Bronchial epithelial cell (primary cell): ENCODE measurements at regions not wholly inside any gene's neighbourhood (a gene's known extent, or its start where the extent isn't known, plus 50 kb on each side); places are given as distances from the start of the nearest gene placed in this dataset.

Source experiments
- DNase-seq: peaks from one replicate; pipeline ENCODE4 v3.0.0-alpha.2; 2010; ENCODE audit warnings: low read depth
- FAIRE-seq: peaks from 2 replicates; lab custom pipeline; 2011; peaks lifted over from hg19 to GRCh38; lab: Jason Lieb, UNC
- H3K27me3 ChIP-seq: 2 replicates; pipeline ENCODE4 v1.5.1; 2011; ENCODE audit warnings: low read length; ENCODE audit not compliant: control insufficient read depth, insufficient read depth
- H3K36me3 ChIP-seq: 2 replicates; pipeline ENCODE4 v1.5.1; 2011; ENCODE audit warnings: low read length; ENCODE audit not compliant: control insufficient read depth, insufficient read depth
- H3K4me3 ChIP-seq: 2 replicates; pipeline ENCODE4 v1.5.1; 2011; ENCODE audit warnings: mild to moderate bottlenecking, low read depth, low read length, control low read depth
- CTCF ChIP-seq: IDR thresholded peaks from 2 replicates; pipeline ENCODE4 v1.5.1; 2011; ENCODE audit warnings: mild to moderate bottlenecking, moderate library complexity, low read length, control low read depth, inconsistent platforms; ENCODE audit not compliant: insufficient read depth, severe bottlenecking

GRCh38 chr15:88727439-88727838, 75.8 kb upstream of the ACAN start:
- no peak for DNase-seq
- no peak for FAIRE-seq
- H3K27me3 ChIP-seq, result no peaks in the 10 kb centered on the region
- no peak for TF ChIP-seq CTCF
- H3K36me3 ChIP-seq, result no peaks in the 10 kb centered on the region
- H3K4me3 ChIP-seq, result no peak overlapping the region

- Histone ChIP-seq H3K4me3 (no peak overlapping the region), H3K27me3 (no peaks in the 10 kb centered on the region), H3K36me3 (no peaks in the 10 kb centered on the region)
- DNase-seq, result no peak
- TF ChIP-seq CTCF, result no peak
- no peak for FAIRE-seq
Observed at GRCh38 chr15:88729581-88729980, 73.7 kb upstream of the ACAN start.

GRCh38 chr15:88730751-88731150, 72.5 kb upstream of the ACAN start:
- no peak for FAIRE-seq
- no peak for TF ChIP-seq CTCF
- Histone ChIP-seq H3K27me3 (no peaks in the 10 kb centered on the region), H3K4me3 (no peak overlapping the region), H3K36me3 (no peaks in the 10 kb centered on the region)
- no peak for DNase-seq

- DNase-seq, result no peak
- FAIRE-seq, result no peak
- Histone ChIP-seq H3K27me3 (no peaks in the 10 kb centered on the region), H3K36me3 (no peaks in the 10 kb centered on the region), H3K4me3 (no peak overlapping the region)
- no peak for TF ChIP-seq CTCF
Observed at GRCh38 chr15:88735212-88735611, 68.0 kb upstream of the ACAN start.

GRCh38 chr15:88736204-88736603, 67.0 kb upstream of the ACAN start:
- FAIRE-seq (no peak), DNase-seq (no peak)
- Histone ChIP-seq H3K4me3 (no peak overlapping the region), H3K27me3 (no peaks in the 10 kb centered on the region), H3K36me3 (no peaks in the 10 kb centered on the region)
- TF ChIP-seq CTCF, result no peak

GRCh38 chr15:88738796-88739195, 64.4 kb upstream of the ACAN start:
- no peak for FAIRE-seq
- H3K4me3 ChIP-seq, result no peak overlapping the region
- no peak for DNase-seq
- H3K27me3 ChIP-seq, result no peaks in the 10 kb centered on the region
- H3K36me3 ChIP-seq, result no peaks in the 10 kb centered on the region
- no peak for TF ChIP-seq CTCF
